ENCODE measurements at regions not wholly inside any gene's neighbourhood (a gene's known extent, or its start where the extent isn't known, plus 50 kb on each side); places are given as distances from the start of the nearest gene placed in this dataset.
"Not testable (repeated sequence)": the region's sequence is repeated elsewhere in the genome, so short reads cannot be mapped to it uniquely, and the experiment has no call there.

DNA sequence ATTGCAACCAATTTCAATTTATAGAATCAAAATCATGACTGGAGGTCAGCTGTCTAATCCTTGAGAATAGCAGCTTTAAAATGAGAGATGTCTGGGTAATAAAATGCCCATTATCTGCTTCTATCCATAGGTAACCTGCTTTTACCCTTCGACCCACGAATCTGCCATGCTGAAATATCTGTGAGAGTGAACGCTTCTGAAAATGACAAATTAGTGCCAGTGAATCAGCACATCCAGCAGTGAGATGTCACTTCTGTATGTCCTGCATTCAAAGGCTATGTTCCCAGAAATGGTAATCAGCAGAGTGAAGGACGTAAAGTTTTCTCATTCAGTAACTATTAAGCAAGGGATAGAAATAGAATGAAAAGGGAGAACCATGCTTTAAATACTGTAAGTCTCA, 532.4 kb upstream of the ITGA1 start:
- no peak for DNase-seq (ENCODE audit: low spot score)

GRCh38 chr5:52262844-52263243, 524.9 kb upstream of the ITGA1 start:
- DNase-seq (ENCODE audit: low spot score), result no peak

GRCh38 chr5:52269401-52269800, 518.3 kb upstream of the ITGA1 start:
- DNase-seq (ENCODE audit: low spot score), result no peak

DNA sequence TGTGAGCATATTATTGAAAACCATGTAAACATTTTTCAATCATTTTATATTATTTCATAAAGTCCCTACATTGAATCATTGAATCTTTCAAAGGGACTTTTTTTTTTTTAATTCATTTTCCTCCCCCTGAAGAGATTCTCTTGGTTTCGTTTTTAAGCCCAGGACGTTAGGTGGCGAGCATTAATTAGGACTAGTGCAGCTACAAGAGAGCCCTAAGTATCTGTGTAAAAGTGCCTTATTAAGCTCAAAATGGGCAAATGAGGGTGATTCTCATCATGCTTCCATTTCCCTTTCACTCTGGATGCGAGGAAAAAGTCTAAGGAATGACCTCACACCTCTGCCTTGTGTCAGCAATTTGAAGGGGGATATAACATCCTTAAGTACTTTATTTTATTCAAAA, 517.9 kb upstream of the ITGA1 start:
- no peak for DNase-seq (ENCODE audit: low spot score)

- DNase-seq (ENCODE audit: low spot score), result no peak
Observed at GRCh38 chr5:52275639-52276038, 512.1 kb upstream of the ITGA1 start.

DNA sequence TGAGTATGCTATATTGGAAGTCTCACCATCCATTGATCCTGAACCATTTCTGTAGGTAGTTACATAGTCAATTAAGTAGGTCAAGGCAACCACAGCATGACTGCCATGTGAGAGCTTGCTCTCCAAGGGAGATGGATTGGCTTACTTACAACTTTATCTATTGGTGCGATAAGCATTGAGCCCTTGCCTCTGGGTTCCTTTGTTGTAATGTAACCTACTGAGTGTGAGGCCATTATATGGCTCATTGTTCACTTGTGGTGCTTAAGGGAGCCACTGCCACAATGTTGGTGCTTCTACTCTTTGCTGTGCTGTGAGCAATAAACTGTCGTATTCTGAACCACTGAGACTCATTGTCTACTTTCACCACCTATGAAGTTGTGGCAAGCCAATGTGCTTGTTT, 510.6 kb upstream of the ITGA1 start:
- DNase-seq (ENCODE audit: low spot score), result no peak

DNA sequence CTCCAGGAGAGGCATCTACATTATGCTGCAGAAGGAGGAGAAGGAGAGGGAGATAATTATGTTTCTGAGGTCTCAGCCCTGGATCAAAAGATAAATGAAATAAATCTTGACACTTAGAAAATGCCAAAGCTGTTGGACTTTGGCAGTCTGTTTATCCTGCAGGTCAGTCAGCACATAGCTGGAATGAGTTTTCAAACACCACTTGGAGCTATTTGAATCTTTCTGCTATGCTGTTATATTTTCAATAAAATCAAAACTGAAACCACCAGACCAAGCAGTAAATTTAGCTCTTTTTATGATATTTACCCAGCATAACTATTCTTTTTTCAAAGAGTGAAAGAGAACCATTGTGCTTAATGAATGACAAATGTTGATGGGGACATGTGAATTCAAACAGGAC, 505.1 kb upstream of the ITGA1 start:
- no peak for DNase-seq (ENCODE audit: low spot score)

- DNase-seq (ENCODE audit: low spot score), result no peak
Observed at GRCh38 chr5:52283221-52283620, 504.5 kb upstream of the ITGA1 start.

- DNase-seq (ENCODE audit: low spot score), result no peak
Observed at GRCh38 chr5:52300703-52301372, 486.9 kb upstream of the ITGA1 start.

GRCh38 chr5:52304816-52305215, 482.9 kb upstream of the ITGA1 start:
- DNase-seq (ENCODE audit: low spot score), result not testable (repeated sequence)

DNA sequence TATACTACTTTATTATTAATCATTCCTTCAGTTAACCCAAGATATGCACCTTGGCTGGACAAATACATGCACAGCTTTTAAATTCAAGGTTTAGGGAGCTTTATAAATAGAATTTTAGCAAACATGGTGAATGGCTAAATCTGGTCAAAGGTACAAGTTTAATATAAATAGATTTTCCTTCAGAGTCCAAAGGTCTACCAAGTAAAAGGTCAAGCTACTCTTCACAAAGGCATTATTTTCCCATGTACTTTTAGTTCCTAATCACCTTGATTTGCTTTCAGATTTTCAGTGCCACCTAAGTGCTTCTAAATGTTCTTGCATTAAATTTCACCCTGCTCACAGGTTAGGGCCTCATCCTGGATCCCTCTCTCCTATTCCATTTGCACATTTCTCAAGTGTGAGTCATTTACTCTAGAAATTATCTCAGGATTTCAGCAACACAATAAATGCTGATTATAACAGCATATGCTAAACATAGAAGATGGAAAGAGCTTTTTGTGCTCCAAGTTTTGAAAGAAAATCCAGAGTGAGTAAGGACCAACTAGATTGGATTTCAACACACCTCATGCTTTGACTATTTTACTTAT, 459.4 kb upstream of the ITGA1 start:
- no peak for DNase-seq (ENCODE audit: low spot score)

- DNase-seq (ENCODE audit: low spot score), result no peak
Observed at GRCh38 chr5:52331725-52332124, 456.0 kb upstream of the ITGA1 start.

GRCh38 chr5:52334367-52334766, 453.3 kb upstream of the ITGA1 start:
- DNase-seq (ENCODE audit: low spot score), result no peak

DNA sequence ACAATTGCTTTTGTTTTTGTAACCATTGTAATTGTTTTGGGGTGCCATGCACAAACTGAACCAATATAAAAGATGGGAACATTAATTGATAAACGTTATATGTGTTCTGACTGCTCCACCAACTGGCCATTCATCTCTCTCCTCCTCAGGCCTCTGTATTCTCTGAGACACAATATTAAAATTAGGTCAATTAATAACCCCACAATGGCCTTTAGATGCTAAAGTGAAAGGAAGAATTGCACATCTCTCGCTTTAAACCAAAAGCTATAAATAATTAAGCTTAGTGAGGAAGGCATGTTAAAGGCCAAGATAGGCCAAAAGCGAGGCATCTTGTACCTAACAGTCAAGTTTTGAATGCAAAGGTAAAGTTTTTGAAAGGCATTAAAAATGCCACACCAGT, 448.4 kb upstream of the ITGA1 start:
- no peak for DNase-seq (ENCODE audit: low spot score)

DNA sequence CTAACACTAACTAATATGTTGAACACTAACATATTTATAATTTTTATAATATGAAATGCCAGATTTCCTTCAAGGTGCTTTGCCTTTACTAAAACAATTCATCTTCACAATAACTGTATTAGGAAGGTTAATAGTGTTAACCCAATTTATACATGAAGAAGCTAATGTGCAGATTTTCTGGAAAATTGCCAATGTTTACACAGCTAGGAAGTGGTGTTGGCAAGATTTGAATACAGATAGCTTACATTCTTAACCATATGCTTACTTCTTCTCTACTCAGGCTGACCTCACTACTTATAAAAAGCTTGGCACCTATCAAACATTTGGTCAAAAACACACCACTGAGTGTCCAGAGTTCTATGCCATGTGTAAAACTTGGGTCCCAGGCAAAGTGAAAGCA, 445.4 kb upstream of the ITGA1 start:
- no peak for DNase-seq (ENCODE audit: low spot score)

DNA sequence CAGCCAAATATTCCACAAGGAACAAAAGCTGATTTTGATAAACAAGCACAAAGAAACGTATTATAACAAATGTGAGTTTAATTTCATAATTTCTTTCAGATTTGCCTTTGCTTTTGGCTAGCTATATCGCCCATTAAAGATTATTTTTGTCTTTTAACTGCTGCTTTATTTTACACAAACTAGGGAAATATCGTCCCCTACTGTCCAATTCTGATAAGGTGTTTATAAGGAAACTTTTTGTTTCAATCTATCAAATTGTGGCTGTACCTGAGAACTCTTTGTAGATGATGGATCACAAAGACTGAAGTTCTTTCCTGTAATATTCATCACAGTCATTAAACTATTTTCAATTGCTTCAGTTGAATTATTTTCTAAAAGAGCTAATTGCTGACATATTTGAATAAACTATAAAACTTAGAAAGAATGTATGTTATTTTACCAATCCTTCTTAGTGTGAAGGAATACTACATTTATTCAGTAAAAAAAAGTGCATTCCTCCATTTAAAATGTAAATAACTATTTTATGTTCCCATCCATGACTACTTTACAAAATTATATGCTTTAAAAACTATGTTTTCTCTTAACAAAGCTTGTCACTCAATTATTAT, 431.3 kb upstream of the ITGA1 start:
- peak; percentile 10 for DNase-seq (ENCODE audit: low spot score)

DNA sequence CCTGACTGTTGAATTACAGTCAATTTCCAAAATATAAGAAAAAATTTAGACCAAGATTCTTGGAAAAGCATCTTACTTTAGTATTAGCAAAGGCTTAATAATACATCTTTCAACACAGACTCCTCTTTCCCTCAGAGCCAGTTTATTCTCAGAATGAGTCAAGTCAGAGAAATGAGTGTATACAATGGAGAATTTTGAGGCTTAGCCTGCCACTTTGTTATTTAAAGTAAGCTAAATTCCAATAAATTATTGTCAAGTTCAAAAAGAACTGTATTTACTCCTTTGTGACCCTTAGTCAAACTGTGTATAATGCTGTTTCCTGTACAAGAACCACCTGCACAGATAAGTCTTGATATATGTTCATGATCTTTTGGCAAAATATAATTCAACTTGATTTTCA, 428.5 kb upstream of the ITGA1 start:
- no peak for DNase-seq (ENCODE audit: low spot score)

DNA sequence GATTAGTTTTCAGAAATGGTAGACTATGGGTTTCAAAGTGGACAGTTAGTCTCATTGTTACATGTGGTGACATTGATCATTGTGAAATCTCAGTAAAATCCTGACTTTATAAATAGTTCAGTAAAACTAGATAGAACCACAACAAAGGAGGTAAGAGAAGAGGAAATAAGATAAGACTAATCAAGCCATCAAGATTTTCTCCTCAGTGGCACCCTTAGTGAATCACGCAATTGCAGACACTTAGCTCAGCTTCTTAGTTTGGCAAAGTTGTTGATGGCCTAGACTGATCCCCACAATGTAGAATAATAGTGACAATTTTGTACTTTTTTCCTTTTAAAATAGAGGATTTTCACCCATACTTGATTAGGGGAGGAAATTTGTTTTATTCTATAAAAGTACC, 426.7 kb upstream of the ITGA1 start:
- DNase-seq (ENCODE audit: low spot score), result no peak

DNA sequence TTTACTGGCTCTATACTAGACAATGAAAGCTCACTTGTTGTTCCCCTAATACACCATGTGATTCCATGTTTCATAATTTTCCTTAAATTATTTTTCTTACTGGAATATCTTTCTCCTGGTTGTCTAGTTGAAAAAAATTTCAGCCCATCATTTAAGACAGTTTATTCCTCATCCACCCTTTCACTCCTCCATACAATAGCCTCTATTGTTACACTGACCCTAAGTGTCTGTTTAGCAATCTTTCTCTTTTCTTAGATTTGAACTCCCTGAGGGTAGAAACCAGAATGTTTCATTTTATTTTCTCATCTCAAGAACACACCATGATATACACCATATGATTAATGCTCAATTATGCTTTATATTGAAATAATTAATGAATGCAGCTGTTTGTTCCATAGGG, 413.4 kb upstream of the ITGA1 start:
- DNase-seq (ENCODE audit: low spot score), result no peak

- no peak for DNase-seq (ENCODE audit: low spot score)
Observed at GRCh38 chr5:52375969-52376368, 411.7 kb upstream of the ITGA1 start.

- DNase-seq (ENCODE audit: low spot score), result no peak
Observed at GRCh38 chr5:52376592-52376991, 411.1 kb upstream of the ITGA1 start.

GRCh38 chr5:52378237-52378636, 409.5 kb upstream of the ITGA1 start:
- no peak for DNase-seq (ENCODE audit: low spot score)

DNA sequence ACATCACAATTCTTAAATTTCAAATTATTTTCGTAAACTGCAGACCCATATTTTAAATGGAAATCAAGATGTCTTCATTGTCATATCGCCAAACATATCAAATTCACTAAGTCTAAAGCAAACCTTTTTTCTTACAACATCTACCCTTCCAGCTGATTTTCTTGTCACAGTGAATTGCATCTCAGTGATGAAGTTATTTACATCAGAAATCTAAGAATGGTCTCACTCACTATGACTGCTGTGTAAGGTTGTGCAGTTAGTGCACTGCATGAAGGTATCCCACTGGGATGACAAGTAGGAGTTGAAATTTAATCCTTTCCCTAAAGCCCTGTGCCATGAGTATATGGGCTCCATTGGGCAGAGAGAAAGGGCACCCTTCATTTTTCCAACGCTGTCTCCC, 399.4 kb upstream of the ITGA1 start:
- DNase-seq (ENCODE audit: low spot score), result no peak

- no peak for DNase-seq (ENCODE audit: low spot score)
Observed at GRCh38 chr5:52392321-52392720, 395.4 kb upstream of the ITGA1 start.

All from cerebellar cortex (tissue), 1 donor.